T-cell (primary cell): ENCODE measurements at regions not wholly inside any gene's neighbourhood (a gene's known extent, or its start where the extent isn't known, plus 50 kb on each side); places are given as distances from the start of the nearest gene placed in this dataset.
"Not testable (repeated sequence)": the region's sequence is repeated elsewhere in the genome, so short reads cannot be mapped to it uniquely, and the experiment has no call there.

ENCODE experiments used
- ATAC-seq, 4 experiments: fragments of 200-7000 bp in 3 of 4; fragments of 150-1000 bp in 1 of 4; cut with Tn5 transposase; replicated peaks in 1 of 4; 1 replicate in 3 of 4; 2 replicates in 1 of 4; pipeline ENCODE4 v1.10.0; 2021; ENCODE audit warnings: moderate library complexity in 3 of 4, mild to moderate bottlenecking in 2 of 4, moderate number of reproducible peaks in 1 of 4
- CTCF ChIA-PET, 2 donors: fragments of 300-600 bp; sonication (Branson Sonifier 250); formaldehyde crosslinking; loops; one replicate each; lab custom pipeline; 2022; ENCODE audit warnings: antibody characterized with exemption in 2 of 2; lab: Charles Lee
- POLR2A ChIA-PET, 2 donors: fragments of 300-600 bp; sonication (Branson Sonifier 250); formaldehyde crosslinking; loops; one replicate each; lab custom pipeline; 2022; ENCODE audit warnings: antibody characterized with exemption in 2 of 2; lab: Charles Lee
- DNase-seq, 35 experiments: peaks; one replicate each; pipeline versions ENCODE4 v3.0.0 to v3.0.0-alpha.2; 2013 to 2023
- H3K27ac ChIP-seq: one replicate; pipeline ENCODE4 v1.5.1; 2013; ENCODE audit warnings: low read length
- H3K27me3 ChIP-seq, 2 experiments: replicated peaks in 1 of 2; 1 replicate in 1 of 2; 2 replicates in 1 of 2; pipeline versions ENCODE4 v1.6.1 to v1.7.0; 2013; ENCODE audit warnings: low read length in 1 of 2, mixed read lengths in 1 of 2; ENCODE audit not compliant: control insufficient read depth in 2 of 2, insufficient read depth in 2 of 2; ENCODE audit errors: extremely low read depth in 1 of 2
- H3K36me3 ChIP-seq, 2 donors: 1 replicate in 1 of 2; 2 replicates in 1 of 2; pipeline versions ENCODE4 v1.6.1 to v1.7.0; 2013; ENCODE audit warnings: low read length in 1 of 2; ENCODE audit not compliant: control insufficient read depth in 2 of 2, insufficient read depth in 1 of 2; ENCODE audit errors: extremely low read depth in 1 of 2
- H3K4me1 ChIP-seq, 2 experiments: 1 replicate in 1 of 2; 2 replicates in 1 of 2; pipeline versions ENCODE4 v1.6.1 to v1.7.0; 2013; ENCODE audit warnings: low read length in 2 of 2, mixed read lengths in 1 of 2; ENCODE audit not compliant: insufficient read depth in 2 of 2, control insufficient read depth in 1 of 2; ENCODE audit errors: extremely low read depth in 1 of 2
- H3K4me3 ChIP-seq, 2 donors: 1 replicate in 1 of 2; 2 replicates in 1 of 2; pipeline versions ENCODE4 v1.5.1 to v1.7.0; 2013; ENCODE audit warnings: mild to moderate bottlenecking in 2 of 2, low read length in 1 of 2, moderate library complexity in 1 of 2; ENCODE audit not compliant: control insufficient read depth in 1 of 2; ENCODE audit errors: extremely low read depth in 1 of 2
- H3K9me3 ChIP-seq: 2 replicates; pipeline ENCODE4 v1.7.0; 2013
- H3K27ac Mint-ChIP-seq, 2 donors: one replicate each; pipeline ENCODE4 v1.8.0; 2020 to 2021; ENCODE audit warnings: mild to moderate bottlenecking in 2 of 2, mixed read lengths in 2 of 2
- H3K27me3 Mint-ChIP-seq, 2 donors: one replicate each; pipeline ENCODE4 v1.8.0; 2021 to 2022; ENCODE audit warnings: mixed read lengths in 2 of 2
- H3K36me3 Mint-ChIP-seq: one replicate; pipeline ENCODE4 v1.8.0; 2021; ENCODE audit warnings: mixed read lengths
- H3K4me1 Mint-ChIP-seq, 3 donors: one replicate each; pipeline ENCODE4 v1.8.0; 2020 to 2022; ENCODE audit warnings: mixed read lengths in 3 of 3, mild to moderate bottlenecking in 1 of 3
- H3K4me3 Mint-ChIP-seq, 3 donors: one replicate each; pipeline ENCODE4 v1.8.0; 2020 to 2022; ENCODE audit warnings: mild to moderate bottlenecking in 3 of 3, mixed read lengths in 3 of 3, moderate library complexity in 3 of 3
- H3K9me3 Mint-ChIP-seq, 3 donors: one replicate each; pipeline ENCODE4 v1.8.0; 2020 to 2022; ENCODE audit warnings: mixed read lengths in 3 of 3
- WGBS: methylation state at CpG from one replicate; pipeline ENCODE4 v1.1.5; 2013; ENCODE audit warnings: missing lambda C conversion rate; ENCODE audit not compliant: insufficient coverage; 5-methylcytosine and 5-hydroxymethylcytosine counted together

GRCh38 chr16:8084302-8084701 lies 506.0 kb downstream of the TMEM114 start:
- Mint-ChIP-seq H3K27me3 (no peaks in the 10 kb centered on the region), H3K4me1 (no peaks in the 10 kb centered on the region), H3K36me3 (no peaks in the 10 kb centered on the region), H3K27ac (no peak overlapping the region), H3K9me3 (peaks cover 3 to 24% (median 14%) of the 10 kb centered on the region in 3 donors), H3K4me3 (no peak overlapping the region)
- Histone ChIP-seq H3K4me3 (no peak overlapping the region), H3K27me3 (no peaks in the 10 kb centered on the region), H3K9me3 (no peaks in the 10 kb centered on the region), H3K27ac (no peak overlapping the region), H3K36me3 (no peaks in the 10 kb centered on the region), H3K4me1 (no peaks in the 10 kb centered on the region)
- no peak for ATAC-seq
- ChIA-PET CTCF (no interaction called here), POLR2A (no interaction called here)
- 33% methylated on average over 1 of the region's 1 CpG for WGBS
- DNase-seq: no peak

- ATAC-seq (no peak), DNase-seq (no peak)
- no peak overlapping the region for H3K27ac Mint-ChIP-seq
- no peaks in the 10 kb centered on the region for H3K9me3 ChIP-seq
- no peaks in the 10 kb centered on the region for H3K27me3 Mint-ChIP-seq
- no peaks in the 10 kb centered on the region for H3K36me3 ChIP-seq
- H3K27ac ChIP-seq: no peak overlapping the region
- no peaks in the 10 kb centered on the region for H3K36me3 Mint-ChIP-seq
- no peak overlapping the region for H3K4me3 ChIP-seq
- no peak overlapping the region for H3K4me3 Mint-ChIP-seq
- no peaks in the 10 kb centered on the region for H3K4me1 ChIP-seq
- H3K4me1 Mint-ChIP-seq: no peaks in the 10 kb centered on the region
- no peaks in the 10 kb centered on the region for H3K27me3 ChIP-seq
- peaks cover 7 to 24% (median 12%) of the 10 kb centered on the region in 3 donors for H3K9me3 Mint-ChIP-seq
- no CpG with 5 or more reads among the region's 4 CpGs for WGBS
- ChIA-PET POLR2A (no interaction called here), CTCF (no interaction called here)
Measured at GRCh38 chr16:8083560-8083959, 506.8 kb downstream of the TMEM114 start.

DNA sequence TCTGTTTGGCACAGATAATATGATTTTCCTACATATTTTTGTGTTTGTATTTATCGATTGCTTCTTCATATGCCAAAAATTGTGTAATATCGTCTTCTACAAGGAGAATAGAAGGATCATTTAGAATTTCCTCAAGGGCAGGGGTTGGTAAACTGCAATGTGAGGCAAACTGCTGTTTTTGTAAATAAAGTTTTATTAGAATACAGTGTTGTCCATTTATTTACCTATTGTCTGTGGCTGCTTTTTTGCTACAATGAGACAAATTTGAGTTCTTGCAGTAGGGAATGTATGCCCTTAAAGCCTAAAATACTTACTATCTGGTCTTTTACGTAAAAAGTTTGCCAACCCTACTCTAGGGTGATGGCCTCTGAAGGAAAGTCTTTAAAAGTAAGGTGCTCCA lies 509.5 kb downstream of the TMEM114 start:
- Mint-ChIP-seq H3K4me1 (no peaks in the 10 kb centered on the region), H3K36me3 (no peaks in the 10 kb centered on the region), H3K27me3 (no peaks in the 10 kb centered on the region), H3K4me3 (no peak overlapping the region), H3K27ac (no peak overlapping the region), H3K9me3 (peaks cover 4 to 22% (median 9%) of the 10 kb centered on the region in 3 donors)
- Histone ChIP-seq H3K4me1 (no peaks in the 10 kb centered on the region), H3K27ac (no peak overlapping the region), H3K9me3 (no peaks in the 10 kb centered on the region), H3K4me3 (no peak overlapping the region), H3K36me3 (no peaks in the 10 kb centered on the region), H3K27me3 (no peaks in the 10 kb centered on the region)
- ChIA-PET POLR2A (no interaction called here), CTCF (no interaction called here)
- no CpG with 5 or more reads among the region's 3 CpGs for WGBS
- ATAC-seq: no peak
- DNase-seq: no peak

DNA sequence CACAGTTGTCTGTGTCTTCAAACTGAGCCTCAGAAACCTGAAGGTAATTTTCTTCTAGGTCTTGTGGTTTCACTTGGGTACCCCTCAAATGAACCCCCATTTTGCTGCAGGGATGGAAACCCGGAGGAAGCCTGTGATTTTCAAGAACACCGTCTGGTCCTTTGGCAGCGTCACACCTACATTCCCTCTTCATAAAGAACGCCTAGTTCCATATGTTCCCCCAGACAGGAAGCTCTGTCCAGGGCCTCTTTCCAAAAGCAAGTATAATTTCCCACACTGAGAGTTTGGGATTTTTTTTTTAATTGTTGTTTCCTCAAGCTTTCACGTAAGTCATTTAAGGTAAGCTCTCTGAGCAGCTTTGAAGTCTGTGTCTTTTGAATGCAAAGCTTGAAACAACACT lies 515.0 kb downstream of the TMEM114 start:
- no peaks in the 10 kb centered on the region for H3K27me3 ChIP-seq
- H3K27ac Mint-ChIP-seq: no peak overlapping the region
- no peak overlapping the region for H3K27ac ChIP-seq
- peaks cover 8 to 29% (median 10%) of the 10 kb centered on the region in 3 donors for H3K9me3 Mint-ChIP-seq
- no peaks in the 10 kb centered on the region for H3K36me3 ChIP-seq
- H3K4me3 ChIP-seq: no peak overlapping the region
- no peak overlapping the region for H3K4me3 Mint-ChIP-seq
- H3K36me3 Mint-ChIP-seq: no peaks in the 10 kb centered on the region
- WGBS: 62% methylated on average over 2 of the region's 5 CpGs
- no peaks in the 10 kb centered on the region for H3K4me1 ChIP-seq
- ATAC-seq: no peak
- no peaks in the 10 kb centered on the region for H3K27me3 Mint-ChIP-seq
- no peaks in the 10 kb centered on the region for H3K9me3 ChIP-seq
- ChIA-PET CTCF (no interaction called here), POLR2A (no interaction called here)
- no peak for DNase-seq
- no peaks in the 10 kb centered on the region for H3K4me1 Mint-ChIP-seq

GRCh38 chr16:8070506-8070905 lies 519.8 kb downstream of the TMEM114 start:
- H3K9me3 Mint-ChIP-seq: peaks cover 18 to 40% (median 18%) of the 10 kb centered on the region in 3 donors
- H3K27ac ChIP-seq: no peak overlapping the region
- no peaks in the 10 kb centered on the region for H3K27me3 Mint-ChIP-seq
- ATAC-seq (no peak), DNase-seq (no peak)
- no peaks in the 10 kb centered on the region for H3K27me3 ChIP-seq
- ChIA-PET CTCF (no interaction called here), POLR2A (no interaction called here)
- no CpG with 5 or more reads among the region's 2 CpGs for WGBS
- H3K4me1 Mint-ChIP-seq: no peaks in the 10 kb centered on the region
- no peaks in the 10 kb centered on the region for H3K36me3 ChIP-seq
- H3K36me3 Mint-ChIP-seq: no peaks in the 10 kb centered on the region
- no peak overlapping the region for H3K4me3 ChIP-seq
- H3K4me1 ChIP-seq: no peaks in the 10 kb centered on the region
- H3K27ac Mint-ChIP-seq: no peak overlapping the region
- peaks cover 2% of the 10 kb centered on the region for H3K9me3 ChIP-seq
- no peak overlapping the region for H3K4me3 Mint-ChIP-seq

DNA sequence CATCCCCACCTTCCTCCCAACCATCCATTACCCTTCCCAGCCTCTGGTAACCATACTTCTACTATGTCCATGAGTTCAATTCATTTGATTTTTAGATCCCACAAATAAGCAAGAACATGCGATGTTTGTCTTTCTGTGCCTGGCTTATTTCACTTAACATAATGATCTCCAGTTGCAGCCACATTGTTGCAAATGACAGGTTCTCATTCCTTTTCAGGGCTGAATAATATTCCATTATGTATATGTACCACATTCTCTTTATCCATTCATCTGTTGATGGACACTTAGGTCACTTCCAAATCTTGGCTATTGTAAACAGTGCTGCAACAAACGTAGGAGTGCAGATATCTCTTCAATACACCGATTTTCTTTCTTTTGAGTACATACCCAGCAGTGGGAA lies 522.1 kb downstream of the TMEM114 start:
- H3K27ac ChIP-seq, H3K4me3 ChIP-seq, DNase-seq, H3K4me3 Mint-ChIP-seq, ATAC-seq, H3K4me1 Mint-ChIP-seq, H3K36me3 ChIP-seq, H3K4me1 ChIP-seq, H3K27ac Mint-ChIP-seq, H3K27me3 ChIP-seq, H3K36me3 Mint-ChIP-seq, CTCF ChIA-PET, H3K9me3 ChIP-seq, H3K27me3 Mint-ChIP-seq: not testable (repeated sequence)
- peaks cover 24 to 40% (median 24%) of the 10 kb centered on the region in 3 donors for H3K9me3 Mint-ChIP-seq
- 100% methylated on average over 1 of the region's 3 CpGs for WGBS
- POLR2A ChIA-PET: interaction anchor here in 1 of 2 donors (0.7 kb wide), 1 partner anchor 22 kb away, joined by 3 read pairs; no protein-coding TSS in a partner anchor

DNA sequence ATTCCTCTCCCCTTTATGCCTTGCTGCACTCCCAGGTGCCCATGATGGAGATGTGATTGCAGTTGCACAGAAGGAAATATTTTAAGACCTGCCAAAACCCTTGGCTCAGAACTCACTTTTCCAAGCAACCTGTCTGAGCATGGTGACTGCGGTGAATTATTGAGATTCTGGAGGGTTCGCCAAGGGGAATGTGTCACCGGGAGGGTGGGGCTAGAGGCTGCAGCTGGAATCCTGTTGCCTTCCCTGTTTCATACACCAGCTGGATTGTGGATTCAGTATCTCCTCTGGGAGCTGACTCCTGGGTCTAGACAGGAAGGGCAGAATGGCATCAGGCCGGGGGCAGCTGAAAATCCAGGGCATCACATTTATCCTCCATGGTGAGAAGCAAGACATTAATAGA lies 527.2 kb downstream of the TMEM114 start:
- Mint-ChIP-seq H3K4me1 (no peaks in the 10 kb centered on the region), H3K9me3 (peaks cover 20 to 40% (median 23%) of the 10 kb centered on the region in 3 donors), H3K4me3 (no peak overlapping the region), H3K36me3 (no peaks in the 10 kb centered on the region), H3K27me3 (no peaks in the 10 kb centered on the region), H3K27ac (no peak overlapping the region)
- Histone ChIP-seq H3K27ac (no peak overlapping the region), H3K27me3 (peaks cover 0 to 2% of the 10 kb centered on the region in 2 experiments), H3K4me1 (no peaks in the 10 kb centered on the region), H3K36me3 (no peaks in the 10 kb centered on the region), H3K4me3 (no peak overlapping the region), H3K9me3 (peaks cover 2% of the 10 kb centered on the region)
- 92% methylated on average over 2 of the region's 4 CpGs for WGBS
- DNase-seq (no peak), ATAC-seq (no peak)
- ChIA-PET POLR2A (no interaction called here), CTCF (no interaction called here)
